IMR-90 (cell line): ENCODE measurements at regions not wholly inside any gene's neighbourhood (a gene's known extent, or its start where the extent isn't known, plus 50 kb on each side); places are given as distances from the start of the nearest gene placed in this dataset.

Experiments used
- ATAC-seq: fragments of 200-7000 bp; cut with Tn5 transposase; 2 replicates; pipeline ENCODE4 v1.9.1; 2020; ENCODE audit warnings: low read depth, mild to moderate bottlenecking, moderate library complexity
- BruUV-seq: library from RNA; stranded (reverse); fragments of 400-500 nt; replicated peaks from 2 replicates; lab custom pipeline; 2021; lab: Mats Ljungman, UMichigan
- CTCF ChIA-PET: fragments of 300-600 bp; formaldehyde crosslinking; extraction: SDS; loops from one replicate; lab custom pipeline; 2021; ENCODE audit warnings: antibody characterized with exemption; lab: Yijun Ruan, JAX
- POLR2A ChIA-PET: fragments of 300-600 bp; sonication (Branson Sonifier 250); formaldehyde crosslinking; loops from one replicate; lab custom pipeline; 2022; ENCODE audit warnings: antibody characterized with exemption; ENCODE audit not compliant: unreplicated experiment; lab: Charles Lee
- DNase-seq: peaks from one replicate; pipeline ENCODE4 v3.0.0; 2013
- H2AFZ ChIP-seq: replicated peaks from 2 replicates; pipeline ENCODE3; 2013; ENCODE audit warnings: low read length, mild to moderate bottlenecking; ENCODE audit not compliant: poor library complexity
- H2AK5ac ChIP-seq: 2 replicates; pipeline ENCODE4 v1.6.1; 2013; ENCODE audit warnings: low read depth, low read length, inconsistent platforms
- H2AK9ac ChIP-seq: replicated peaks from 2 replicates; pipeline ENCODE3; 2013; ENCODE audit warnings: mild to moderate bottlenecking, low read depth, low read length, moderate library complexity; ENCODE audit not compliant: poor library complexity
- H2BK120ac ChIP-seq: 2 replicates; pipeline ENCODE4 v1.6.1; 2013; ENCODE audit warnings: low read depth, low read length, inconsistent platforms
- H2BK15ac ChIP-seq: 3 replicates; pipeline ENCODE4 v1.6.1; 2013; ENCODE audit warnings: low read depth, low read length, inconsistent platforms
- H2BK20ac ChIP-seq: 2 replicates; pipeline ENCODE4 v1.6.1; 2013; ENCODE audit warnings: low read depth, mild to moderate bottlenecking, inconsistent platforms, low read length, moderate library complexity
- H2BK5ac ChIP-seq: 2 replicates; pipeline ENCODE4 v1.6.1; 2013; ENCODE audit warnings: mild to moderate bottlenecking, low read depth, low read length, inconsistent platforms; ENCODE audit not compliant: poor library complexity, severe bottlenecking
- H3K14ac ChIP-seq: replicated peaks from 2 replicates; pipeline ENCODE4 v1.6.1; 2013; ENCODE audit warnings: low read depth, low read length, inconsistent platforms
- H3K18ac ChIP-seq: 2 replicates; pipeline ENCODE4 v1.6.1; 2013; ENCODE audit warnings: low read depth, low read length, control low read depth
- H3K23ac ChIP-seq: 2 replicates; pipeline ENCODE4 v1.6.1; 2013; ENCODE audit warnings: low read depth, low read length, inconsistent platforms
- H3K27ac ChIP-seq: 2 replicates; pipeline ENCODE4 v1.5.1; 2013; ENCODE audit warnings: mild to moderate bottlenecking, control low read depth, low read length; ENCODE audit not compliant: insufficient read depth
- H3K27me3 ChIP-seq: 2 replicates; pipeline ENCODE4 v1.6.1; 2013; ENCODE audit warnings: low read length; ENCODE audit not compliant: control insufficient read depth, insufficient read depth
- H3K36me3 ChIP-seq: 2 replicates; pipeline ENCODE4 v1.6.1; 2013; ENCODE audit warnings: low read length, mixed read lengths; ENCODE audit not compliant: control insufficient read depth, insufficient read depth
- H3K4ac ChIP-seq: 2 replicates; pipeline ENCODE4 v1.6.1; 2013; ENCODE audit warnings: low read depth, low read length, inconsistent platforms
- H3K4me1 ChIP-seq: 2 replicates; pipeline ENCODE4 v1.6.1; 2013; ENCODE audit warnings: low read length, mixed read lengths; ENCODE audit not compliant: control insufficient read depth, insufficient read depth
- H3K4me2 ChIP-seq: 2 replicates; pipeline ENCODE4 v1.6.1; 2013; ENCODE audit warnings: low read depth, mild to moderate bottlenecking, control low read depth, low read length, moderate library complexity
- H3K4me3 ChIP-seq: 2 replicates; pipeline ENCODE4 v1.5.1; 2013; ENCODE audit warnings: low read depth, mild to moderate bottlenecking, control low read depth, low read length, moderate library complexity; ENCODE audit not compliant: insufficient read depth
- H3K56ac ChIP-seq: 2 replicates; pipeline ENCODE4 v1.6.1; 2013; ENCODE audit warnings: low read length, inconsistent platforms; ENCODE audit not compliant: insufficient read depth; ENCODE audit errors: extremely low read depth
- H3K79me1 ChIP-seq, 2 experiments: 2 replicates each; pipeline ENCODE4 v1.6.1; 2013; ENCODE audit warnings: low read length in 2 of 2, inconsistent platforms in 1 of 2, low read depth in 1 of 2
- H3K9ac ChIP-seq: 2 replicates; pipeline ENCODE4 v1.6.1; 2013; ENCODE audit warnings: low read depth, low read length, control low read depth
- H3K9me1 ChIP-seq: 2 replicates; pipeline ENCODE4 v1.6.1; 2013; ENCODE audit warnings: low read length, inconsistent platforms; ENCODE audit not compliant: insufficient read depth
- H3K9me3 ChIP-seq: 2 replicates; pipeline ENCODE4 v1.6.1; 2013; ENCODE audit warnings: low read length; ENCODE audit not compliant: control insufficient read depth, insufficient read depth
- H4K20me1 ChIP-seq: 2 replicates; pipeline ENCODE4 v1.6.1; 2013; ENCODE audit warnings: low read length, inconsistent platforms; ENCODE audit not compliant: insufficient read depth
- H4K5ac ChIP-seq: 2 replicates; pipeline ENCODE4 v1.6.1; 2013; ENCODE audit warnings: mild to moderate bottlenecking, low read depth, low read length, control low read depth
- H4K8ac ChIP-seq, 2 experiments: 2 replicates each; pipeline ENCODE4 v1.6.1; 2013; ENCODE audit warnings: low read depth in 2 of 2, low read length in 2 of 2, control low read depth in 1 of 2, inconsistent platforms in 1 of 2
- H4K91ac ChIP-seq: 2 replicates; pipeline ENCODE4 v1.6.1; 2013; ENCODE audit warnings: low read depth, low read length, inconsistent platforms; ENCODE audit not compliant: insufficient read depth
- CHD1 ChIP-seq: IDR thresholded peaks from 2 replicates; pipeline ENCODE4 v1.6.1; 2012; ENCODE audit warnings: low read depth, low read length, improper control_type of control experiment
- FOS ChIP-seq: fragments of 150-350 bp; IDR thresholded peaks from 2 replicates; pipeline ENCODE4 v1.6.1; 2016; ENCODE audit warnings: low read depth, low read length
- MAFK ChIP-seq: IDR thresholded peaks from 2 replicates; pipeline ENCODE4 v1.6.1; 2012; ENCODE audit warnings: low read depth, low read length, improper control_type of control experiment
- MXI1 ChIP-seq: IDR thresholded peaks from 2 replicates; pipeline ENCODE4 v1.6.1; 2012; ENCODE audit warnings: low read depth, mild to moderate bottlenecking, low read length, moderate library complexity, borderline replicate concordance
- NFE2L2 ChIP-seq: fragments of 150-350 bp; IDR thresholded peaks from 2 replicates; pipeline ENCODE4 v1.6.1; 2016; ENCODE audit warnings: low read depth, mild to moderate bottlenecking, low read length
- WGBS, 2 experiments: methylation state at CpG; one replicate each; pipeline versions ENCODE4 v1.1.5 to v1.1.7; 2013; ENCODE audit warnings: missing lambda C conversion rate in 2 of 2; ENCODE audit not compliant: insufficient read length in 1 of 2; ENCODE audit errors: extremely low coverage in 2 of 2; 5-methylcytosine and 5-hydroxymethylcytosine counted together
- dilution Hi-C: fragments of 300-500 bp; cut with HindIII; formaldehyde crosslinking; loops from one replicate; pipeline ENCODE4 v1.14.3; 2018; ENCODE audit warnings: low sequenced_read_pairs; ENCODE audit not compliant: unreplicated experiment
- in situ Hi-C: fragments of 300-500 bp; cut with MboI; formaldehyde crosslinking; loops from 3 replicates; pipeline ENCODE4 v1.14.3; 2019; ENCODE audit warnings: low sequenced_read_pairs, inconsistent platforms, mixed read lengths
- intact Hi-C: fragments of 100-400 bp; cut with micrococcal nuclease; formaldehyde crosslinking; loops from 2 replicates; pipeline ENCODE4 v1.10.0; 2022
- TF ChIP-seq, protein P1 (sequence below): fragments of 150-350 bp; IDR thresholded peaks from 2 replicates; pipeline ENCODE4 v1.6.1; 2016; ENCODE audit warnings: low read depth, mild to moderate bottlenecking, low read length, moderate library complexity, borderline replicate concordance
- TF ChIP-seq, protein P2 (sequence below): conservative IDR thresholded peaks from 2 replicates; pipeline ENCODE4 v1.5.1; 2012; ENCODE audit warnings: mild to moderate bottlenecking, low read depth, low read length, improper control_type of control experiment

DNA sequence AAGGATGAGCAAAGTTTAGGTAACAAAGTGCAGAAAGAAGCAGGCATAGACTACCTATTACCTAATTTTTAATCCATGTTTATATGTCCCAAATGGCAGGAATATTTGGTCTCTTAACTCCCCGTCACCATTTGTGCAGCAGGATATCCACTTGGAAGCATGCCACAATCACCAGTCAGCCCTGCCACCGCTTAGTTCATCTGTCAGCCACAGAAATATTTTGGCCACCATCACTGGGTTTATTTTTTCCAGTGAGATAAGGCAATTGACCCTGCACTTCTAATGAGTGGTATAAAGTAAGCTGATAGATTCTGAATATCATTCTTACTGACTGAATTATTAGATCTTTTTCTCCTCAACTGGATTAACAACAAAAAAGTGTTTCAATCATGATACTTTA, 152.9 kb upstream of the SOX2 start:
- in situ Hi-C loops: no loop called here
- dilution Hi-C loops: no loop called here
- no peak overlapping the region for H4K8ac ChIP-seq
- ChIA-PET CTCF (interaction anchor here (0.6 kb wide), 1 partner anchor 229 kb away, joined by 5 read pairs; no protein-coding TSS in a partner anchor), POLR2A (no interaction called here)
- H3K14ac ChIP-seq: no peak overlapping the region
- H3K27ac ChIP-seq: no peak overlapping the region
- H2BK15ac ChIP-seq: no peak overlapping the region
- no peak overlapping the region for H2BK120ac ChIP-seq
- no peak overlapping the region for H2BK5ac ChIP-seq
- DNase-seq (no peak), ATAC-seq (no peak)
- H3K9me3 ChIP-seq: peaks cover 11% of the 10 kb centered on the region
- H3K4me2 ChIP-seq: no peak overlapping the region
- no peaks in the 10 kb centered on the region for H3K36me3 ChIP-seq
- H3K4me3 ChIP-seq: no peak overlapping the region
- intact Hi-C loops: no loop called here
- no peak overlapping the region for H3K18ac ChIP-seq
- H4K5ac ChIP-seq: no peak overlapping the region
- no TSS peak for BruUV-seq
- H2AK5ac ChIP-seq: no peak overlapping the region
- H2AFZ ChIP-seq: no peak overlapping the region
- no peaks in the 10 kb centered on the region for H3K9me1 ChIP-seq
- no peak overlapping the region for H3K4ac ChIP-seq
- H3K56ac ChIP-seq: no peak overlapping the region
- H3K9ac ChIP-seq: no peak overlapping the region
- no peaks in the 10 kb centered on the region for H3K79me1 ChIP-seq
- no peaks in the 10 kb centered on the region for H3K4me1 ChIP-seq
- no peak overlapping the region for H4K91ac ChIP-seq
- WGBS, 2 experiments: no CpG with 5 or more reads among the region's 2 CpGs
- TF ChIP-seq NFE2L2 (no peak), MAFK (no peak), FOS (no peak), MXI1 (no peak), CHD1 (no peak)
- TF ChIP-seq, protein P1, sequence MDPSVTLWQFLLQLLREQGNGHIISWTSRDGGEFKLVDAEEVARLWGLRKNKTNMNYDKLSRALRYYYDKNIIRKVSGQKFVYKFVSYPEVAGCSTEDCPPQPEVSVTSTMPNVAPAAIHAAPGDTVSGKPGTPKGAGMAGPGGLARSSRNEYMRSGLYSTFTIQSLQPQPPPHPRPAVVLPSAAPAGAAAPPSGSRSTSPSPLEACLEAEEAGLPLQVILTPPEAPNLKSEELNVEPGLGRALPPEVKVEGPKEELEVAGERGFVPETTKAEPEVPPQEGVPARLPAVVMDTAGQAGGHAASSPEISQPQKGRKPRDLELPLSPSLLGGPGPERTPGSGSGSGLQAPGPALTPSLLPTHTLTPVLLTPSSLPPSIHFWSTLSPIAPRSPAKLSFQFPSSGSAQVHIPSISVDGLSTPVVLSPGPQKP: no peak
- TF ChIP-seq, protein P2, sequence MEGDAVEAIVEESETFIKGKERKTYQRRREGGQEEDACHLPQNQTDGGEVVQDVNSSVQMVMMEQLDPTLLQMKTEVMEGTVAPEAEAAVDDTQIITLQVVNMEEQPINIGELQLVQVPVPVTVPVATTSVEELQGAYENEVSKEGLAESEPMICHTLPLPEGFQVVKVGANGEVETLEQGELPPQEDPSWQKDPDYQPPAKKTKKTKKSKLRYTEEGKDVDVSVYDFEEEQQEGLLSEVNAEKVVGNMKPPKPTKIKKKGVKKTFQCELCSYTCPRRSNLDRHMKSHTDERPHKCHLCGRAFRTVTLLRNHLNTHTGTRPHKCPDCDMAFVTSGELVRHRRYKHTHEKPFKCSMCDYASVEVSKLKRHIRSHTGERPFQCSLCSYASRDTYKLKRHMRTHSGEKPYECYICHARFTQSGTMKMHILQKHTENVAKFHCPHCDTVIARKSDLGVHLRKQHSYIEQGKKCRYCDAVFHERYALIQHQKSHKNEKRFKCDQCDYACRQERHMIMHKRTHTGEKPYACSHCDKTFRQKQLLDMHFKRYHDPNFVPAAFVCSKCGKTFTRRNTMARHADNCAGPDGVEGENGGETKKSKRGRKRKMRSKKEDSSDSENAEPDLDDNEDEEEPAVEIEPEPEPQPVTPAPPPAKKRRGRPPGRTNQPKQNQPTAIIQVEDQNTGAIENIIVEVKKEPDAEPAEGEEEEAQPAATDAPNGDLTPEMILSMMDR: no peak
- no peaks in the 10 kb centered on the region for H4K20me1 ChIP-seq
- no peak overlapping the region for H3K23ac ChIP-seq
- no peak overlapping the region for H2AK9ac ChIP-seq
- H3K27me3 ChIP-seq: no peaks in the 10 kb centered on the region
- H2BK20ac ChIP-seq: no peak overlapping the region
